B cell (primary cell): ENCODE measurements at regions not wholly inside any gene's neighbourhood (a gene's known extent, or its start where the extent isn't known, plus 50 kb on each side); places are given as distances from the start of the nearest gene placed in this dataset.
A peak's percentile ranks its signal among the peaks of the same experiment; 100 is the strongest.

Experiments used
- ATAC-seq: fragments of 200-7000 bp; cut with Tn5 transposase; one replicate; pipeline ENCODE4 v1.10.0; 2021; ENCODE audit warnings: low read depth, mild to moderate bottlenecking, moderate number of reproducible peaks, moderate library complexity
- CTCF ChIA-PET: fragments of 350-600 bp; sonication (Branson Sonifier 250); formaldehyde crosslinking; loops from one replicate; lab custom pipeline; 2021; ENCODE audit warnings: antibody characterized with exemption, inconsistent platforms; lab: Charles Lee
- POLR2A ChIA-PET: fragments of 350-600 bp; sonication (Branson Sonifier 250); formaldehyde crosslinking; loops from one replicate; lab custom pipeline; 2021; ENCODE audit warnings: antibody characterized with exemption; lab: Charles Lee
- DNase-seq: peaks from one replicate; pipeline ENCODE4 v3.0.0; 2013
- H2AFZ ChIP-seq: 2 replicates; pipeline ENCODE4 v1.6.1; 2012; ENCODE audit warnings: mild to moderate bottlenecking, low read depth, low read length; ENCODE audit not compliant: insufficient read depth, poor library complexity, severe bottlenecking
- H3K27ac ChIP-seq, 2 donors: 1 replicate in 1 of 2; 2 replicates in 1 of 2; pipeline ENCODE4 v1.5.1; 2012 to 2013; ENCODE audit warnings: low read length in 2 of 2, mild to moderate bottlenecking in 2 of 2, moderate library complexity in 1 of 2
- H3K27me3 ChIP-seq, 4 experiments: fragments of 200-600 bp in 1 of 4; sonication (generic) in 1 of 4; replicated peaks in 1 of 4; 1 replicate in 2 of 4; 2 replicates in 2 of 4; pipeline versions ENCODE4 v1.6.1 to v1.7.0; 2013 to 2016; ENCODE audit warnings: low read length in 3 of 4, mild to moderate bottlenecking in 2 of 4, mixed read lengths in 1 of 4, moderate library complexity in 1 of 4; ENCODE audit not compliant: insufficient read depth in 4 of 4, control insufficient read depth in 3 of 4; ENCODE audit errors: control extremely low read depth in 1 of 4
- H3K36me3 ChIP-seq, 2 experiments: replicated peaks in 1 of 2; 1 replicate in 1 of 2; 2 replicates in 1 of 2; pipeline versions ENCODE4 v1.6.1 to v1.7.1; 2013; ENCODE audit warnings: low read length in 1 of 2; ENCODE audit not compliant: insufficient read depth in 2 of 2, control insufficient read depth in 1 of 2; ENCODE audit errors: control extremely low read depth in 1 of 2, extremely low read depth in 1 of 2
- H3K4me1 ChIP-seq, 2 donors: fragments of 200-600 bp in 1 of 2; sonication (generic) in 1 of 2; 1 replicate in 1 of 2; 2 replicates in 1 of 2; pipeline versions ENCODE4 v1.5.1 to v1.6.1; 2013 to 2017; ENCODE audit warnings: low read length in 2 of 2; ENCODE audit not compliant: control insufficient read depth in 2 of 2, insufficient read depth in 2 of 2
- H3K4me2 ChIP-seq: replicated peaks from 2 replicates; pipeline ENCODE3; 2012; ENCODE audit warnings: mild to moderate bottlenecking, low read depth, low read length; ENCODE audit not compliant: poor library complexity, severe bottlenecking
- H3K4me3 ChIP-seq, 5 experiments: fragments of 200-600 bp in 1 of 5; sonication (generic) in 1 of 5; 1 replicate in 3 of 5; 2 replicates in 2 of 5; pipeline versions ENCODE4 v1.5.1 to v1.7.0; 2011 to 2016; ENCODE audit warnings: low read length in 4 of 5, mild to moderate bottlenecking in 4 of 5, low read depth in 2 of 5, control low read depth in 1 of 5, moderate library complexity in 1 of 5; ENCODE audit not compliant: insufficient read depth in 1 of 5; ENCODE audit errors: control extremely low read depth in 1 of 5, extremely low read depth in 1 of 5
- H3K79me2 ChIP-seq: fragments of 200-600 bp; sonication (generic); one replicate; pipeline ENCODE4 v1.6.0; 2016; ENCODE audit warnings: low read length; ENCODE audit not compliant: control insufficient read depth, insufficient read depth
- H3K9ac ChIP-seq: fragments of 200-600 bp; sonication (generic); 2 replicates; pipeline ENCODE4 v1.6.1; 2017; ENCODE audit warnings: mild to moderate bottlenecking, low read length, moderate library complexity
- H3K9me3 ChIP-seq, 3 donors: one replicate each; pipeline versions ENCODE4 v1.6.1 to v1.7.1; 2013; ENCODE audit warnings: low read length in 2 of 3; ENCODE audit not compliant: control insufficient read depth in 2 of 3, insufficient read depth in 1 of 3; ENCODE audit errors: control extremely low read depth in 1 of 3
- H4K20me1 ChIP-seq: 2 replicates; pipeline ENCODE4 v1.6.0; 2012; ENCODE audit warnings: mild to moderate bottlenecking, low read length; ENCODE audit not compliant: insufficient read depth, control insufficient read depth, poor library complexity, severe bottlenecking
- H3K27ac Mint-ChIP-seq: one replicate; pipeline ENCODE4 v1.8.0; 2021; ENCODE audit warnings: mixed read lengths
- H3K27me3 Mint-ChIP-seq: one replicate; pipeline ENCODE4 v1.8.0; 2021; ENCODE audit warnings: mixed read lengths
- H3K4me1 Mint-ChIP-seq: one replicate; pipeline ENCODE4 v1.8.0; 2021; ENCODE audit warnings: mixed read lengths
- H3K4me3 Mint-ChIP-seq: one replicate; pipeline ENCODE4 v1.8.0; 2021; ENCODE audit warnings: mixed read lengths
- H3K9me3 Mint-ChIP-seq: one replicate; pipeline ENCODE4 v1.8.0; 2022; ENCODE audit warnings: mixed read lengths; ENCODE audit not compliant: insufficient read depth
- CTCF ChIP-seq: fragments of 200-600 bp; IDR thresholded peaks from one replicate; pipeline ENCODE4 v1.8.0; 2022; ENCODE audit warnings: antibody characterized with exemption, mild to moderate bottlenecking
- EZH2 ChIP-seq: IDR thresholded peaks from 2 replicates; pipeline ENCODE4 v1.6.1; 2012; ENCODE audit warnings: borderline replicate concordance, low read depth, mild to moderate bottlenecking, moderate library complexity, low read length; ENCODE audit not compliant: insufficient read depth, poor library complexity, severe bottlenecking
- WGBS: methylation state at CpG from one replicate; pipeline ENCODE4 v1.1.5; 2013; ENCODE audit warnings: missing lambda C conversion rate; ENCODE audit not compliant: insufficient coverage; 5-methylcytosine and 5-hydroxymethylcytosine counted together
- intact Hi-C: fragments of 100-400 bp; cut with micrococcal nuclease; formaldehyde crosslinking; loops from one replicate; pipeline ENCODE4 v1.10.0; 2022

GRCh38 chrX:58025979-58026378 lies 115.7 kb upstream of the ZXDA start:
- Histone ChIP-seq H3K9ac (no peak overlapping the region), H3K27me3 (no peaks in the 10 kb centered on the region), H4K20me1 (no peaks in the 10 kb centered on the region), H3K4me1 (no peaks in the 10 kb centered on the region), H3K4me2 (no peak overlapping the region), H3K79me2 (no peaks in the 10 kb centered on the region), H3K27ac (no peak overlapping the region), H3K4me3 (no peak overlapping the region), H2AFZ (no peak overlapping the region), H3K36me3 (no peaks in the 10 kb centered on the region), H3K9me3 (no peaks in the 10 kb centered on the region)
- H3K9me3 Mint-ChIP-seq, result no peaks in the 10 kb centered on the region
- no peak for TF ChIP-seq EZH2
- TF ChIP-seq CTCF, result peak; percentile 61
- H3K4me1 Mint-ChIP-seq, result no peaks in the 10 kb centered on the region
- no peak overlapping the region for H3K4me3 Mint-ChIP-seq
- H3K27me3 Mint-ChIP-seq, result no peaks in the 10 kb centered on the region
- no CpG with 5 or more reads among the region's 5 CpGs for WGBS
- DNase-seq (peak; percentile 55), ATAC-seq (no peak)
- H3K27ac Mint-ChIP-seq, result no peak overlapping the region
- POLR2A ChIA-PET, result interaction anchor here (1.5 kb wide), 1 partner anchor 74 kb away, joined by 3 read pairs; no protein-coding TSS in a partner anchor
- intact Hi-C loops, result loop anchor here (1.0 to 10.0 kb wide), 2 partner anchors 91 to 205 kb away; no protein-coding TSS in a partner anchor
- CTCF ChIA-PET, result interaction anchor here (0.6 to 2.3 kb wide), 9 partner anchors 10 to 452 kb away, joined by 3 to 13 read pairs (median 4); no protein-coding TSS in a partner anchor

GRCh38 chrX:57985951-57986350 lies 75.7 kb upstream of the ZXDA start:
- DNase-seq (no peak), ATAC-seq (no peak)
- CTCF ChIA-PET, result no interaction called here

More at GRCh38 chrX:57985951-57986350, 75.7 kb upstream of the ZXDA start:
- Mint-ChIP-seq H3K4me1 (no peaks in the 10 kb centered on the region), H3K4me3 (no peak overlapping the region), H3K27me3 (no peaks in the 10 kb centered on the region), H3K27ac (no peak overlapping the region), H3K9me3 (no peaks in the 10 kb centered on the region)
- Histone ChIP-seq H3K79me2 (no peaks in the 10 kb centered on the region), H3K4me2 (no peak overlapping the region), H3K27me3 (no peaks in the 10 kb centered on the region), H3K36me3 (no peaks in the 10 kb centered on the region), H3K4me1 (no peaks in the 10 kb centered on the region), H4K20me1 (no peaks in the 10 kb centered on the region), H3K9me3 (peaks cover 0 to 15% (median 1%) of the 10 kb centered on the region in 3 donors), H3K27ac (no peak overlapping the region), H3K9ac (no peak overlapping the region), H2AFZ (no peak overlapping the region), H3K4me3 (no peak overlapping the region)
- WGBS, result 94% methylated on average over 6 of the region's 11 CpGs
- TF ChIP-seq EZH2 (no peak), CTCF (no peak)
- intact Hi-C loops, result no loop called here
- POLR2A ChIA-PET, result no interaction called here
